ENCODE measurements at regions not wholly inside any gene's neighbourhood (a gene's known extent, or its start where the extent isn't known, plus 50 kb on each side); places are given as distances from the start of the nearest gene placed in this dataset.

GRCh38 chr5:173557123-173557903 lies 59.1 kb downstream of the BOD1 start:
- DNase-seq, result peak; percentile 84

GRCh38 chr5:173556142-173557028 lies 60.1 kb downstream of the BOD1 start:
- DNase-seq, result no peak

- peak; percentile 42 for DNase-seq
These were observed 61.3 kb downstream of the BOD1 start for GRCh38 chr5:173554989-173555705.

- peak; percentile 75 for DNase-seq
These were observed 62.2 kb downstream of the BOD1 start for GRCh38 chr5:173554038-173554955.

- no peak for DNase-seq
These were observed 65.8 kb downstream of the BOD1 start for GRCh38 chr5:173550641-173551040.

- DNase-seq, result no peak
These were observed 66.8 kb downstream of the BOD1 start for GRCh38 chr5:173549644-173550043.

GRCh38 chr5:173547579-173547978 lies 68.9 kb downstream of the BOD1 start:
- DNase-seq, result no peak

GRCh38 chr5:173542964-173543363 lies 73.5 kb downstream of the BOD1 start:
- DNase-seq, result peak; percentile 70

- DNase-seq, result no peak
These were observed 74.3 kb downstream of the BOD1 start for GRCh38 chr5:173542159-173542558.

- no peak for DNase-seq
These were observed 77.8 kb downstream of the BOD1 start for GRCh38 chr5:173538654-173539053.

GRCh38 chr5:173538018-173538417 lies 78.4 kb downstream of the BOD1 start:
- DNase-seq, result no peak

- DNase-seq, result no peak
These were observed 79.2 kb downstream of the BOD1 start for GRCh38 chr5:173537228-173537627.

GRCh38 chr5:173535976-173536639 lies 80.3 kb downstream of the BOD1 start:
- DNase-seq, result no peak

- no peak for DNase-seq
These were observed 81.1 kb downstream of the BOD1 start for GRCh38 chr5:173535166-173535975.

GRCh38 chr5:173534664-173535063 lies 81.8 kb downstream of the BOD1 start:
- no peak for DNase-seq

- no peak for DNase-seq
These were observed 82.4 kb downstream of the BOD1 start for GRCh38 chr5:173534031-173534430.

GRCh38 chr5:173532689-173533250 lies 83.7 kb downstream of the BOD1 start:
- DNase-seq, result no peak

- DNase-seq, result no peak
These were observed 84.6 kb downstream of the BOD1 start for GRCh38 chr5:173531863-173532262.

- DNase-seq, result no peak
These were observed 85.9 kb downstream of the BOD1 start for GRCh38 chr5:173530547-173530946.

GRCh38 chr5:173529861-173530260 lies 86.6 kb downstream of the BOD1 start:
- DNase-seq, result no peak
